GM23338 (cell line): ENCODE measurements at regions not wholly inside any gene's neighbourhood (a gene's known extent, or its start where the extent isn't known, plus 50 kb on each side); places are given as distances from the start of the nearest gene placed in this dataset.

ENCODE experiments used
- EZH2 ChIP-seq: fragments of 200-600 bp; sonication (generic); IDR thresholded peaks from one replicate; pipeline ENCODE4 v1.8.0; 2017; ENCODE audit warnings: antibody characterized with exemption, mild to moderate bottlenecking, low read depth; ENCODE audit not compliant: unreplicated experiment
- EZH2phosphoT487 ChIP-seq: fragments of 200-600 bp; sonication (generic); IDR thresholded peaks from one replicate; pipeline ENCODE4 v1.8.1; 2018; ENCODE audit warnings: antibody characterized with exemption; ENCODE audit not compliant: unreplicated experiment
- TF ChIP-seq, protein P1 (sequence below), 2 experiments: fragments of 200-600 bp in 1 of 2; sonication (generic) in 1 of 2; conservative IDR thresholded peaks; 2 replicates each; pipeline versions ENCODE4 v1.5.1 to v1.6.1; 2016 to 2017; ENCODE audit warnings: antibody characterized with exemption in 2 of 2, low read depth in 2 of 2, mild to moderate bottlenecking in 2 of 2, moderate library complexity in 1 of 2
- TF ChIP-seq, protein P2 (sequence below): IDR thresholded peaks from one replicate; pipeline ENCODE4 v1.6.1; 2018; ENCODE audit warnings: antibody characterized with exemption; ENCODE audit not compliant: unreplicated experiment

DNA sequence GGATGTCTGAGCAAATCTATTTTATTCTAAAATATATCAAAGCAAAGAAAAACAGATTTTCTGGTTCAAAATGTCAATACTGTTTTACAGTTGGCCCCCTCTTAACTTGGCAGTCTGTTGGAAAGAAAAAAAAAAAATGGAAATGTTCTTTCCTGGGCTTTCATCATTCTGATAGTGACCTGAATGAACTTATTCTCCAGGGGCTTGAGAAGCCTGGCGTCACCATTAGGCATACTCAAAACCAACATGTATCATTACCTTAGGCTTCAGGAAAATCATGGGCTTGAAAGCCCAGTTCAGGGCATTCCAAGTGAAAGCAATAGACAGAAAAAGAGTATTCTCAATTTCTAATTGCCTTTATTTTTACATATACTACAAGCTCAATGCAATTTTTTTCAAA is 283.7 kb upstream of the PUM3 start:
- TF ChIP-seq, protein P1, sequence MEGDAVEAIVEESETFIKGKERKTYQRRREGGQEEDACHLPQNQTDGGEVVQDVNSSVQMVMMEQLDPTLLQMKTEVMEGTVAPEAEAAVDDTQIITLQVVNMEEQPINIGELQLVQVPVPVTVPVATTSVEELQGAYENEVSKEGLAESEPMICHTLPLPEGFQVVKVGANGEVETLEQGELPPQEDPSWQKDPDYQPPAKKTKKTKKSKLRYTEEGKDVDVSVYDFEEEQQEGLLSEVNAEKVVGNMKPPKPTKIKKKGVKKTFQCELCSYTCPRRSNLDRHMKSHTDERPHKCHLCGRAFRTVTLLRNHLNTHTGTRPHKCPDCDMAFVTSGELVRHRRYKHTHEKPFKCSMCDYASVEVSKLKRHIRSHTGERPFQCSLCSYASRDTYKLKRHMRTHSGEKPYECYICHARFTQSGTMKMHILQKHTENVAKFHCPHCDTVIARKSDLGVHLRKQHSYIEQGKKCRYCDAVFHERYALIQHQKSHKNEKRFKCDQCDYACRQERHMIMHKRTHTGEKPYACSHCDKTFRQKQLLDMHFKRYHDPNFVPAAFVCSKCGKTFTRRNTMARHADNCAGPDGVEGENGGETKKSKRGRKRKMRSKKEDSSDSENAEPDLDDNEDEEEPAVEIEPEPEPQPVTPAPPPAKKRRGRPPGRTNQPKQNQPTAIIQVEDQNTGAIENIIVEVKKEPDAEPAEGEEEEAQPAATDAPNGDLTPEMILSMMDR (conservative IDR thresholded peaks at IDR 0.05; ENCODE audit: low read depth in 2 of 2) = no peak
- TF ChIP-seq EZH2 = no peak
- TF ChIP-seq EZH2phosphoT487 = no peak
- TF ChIP-seq, protein P2, sequence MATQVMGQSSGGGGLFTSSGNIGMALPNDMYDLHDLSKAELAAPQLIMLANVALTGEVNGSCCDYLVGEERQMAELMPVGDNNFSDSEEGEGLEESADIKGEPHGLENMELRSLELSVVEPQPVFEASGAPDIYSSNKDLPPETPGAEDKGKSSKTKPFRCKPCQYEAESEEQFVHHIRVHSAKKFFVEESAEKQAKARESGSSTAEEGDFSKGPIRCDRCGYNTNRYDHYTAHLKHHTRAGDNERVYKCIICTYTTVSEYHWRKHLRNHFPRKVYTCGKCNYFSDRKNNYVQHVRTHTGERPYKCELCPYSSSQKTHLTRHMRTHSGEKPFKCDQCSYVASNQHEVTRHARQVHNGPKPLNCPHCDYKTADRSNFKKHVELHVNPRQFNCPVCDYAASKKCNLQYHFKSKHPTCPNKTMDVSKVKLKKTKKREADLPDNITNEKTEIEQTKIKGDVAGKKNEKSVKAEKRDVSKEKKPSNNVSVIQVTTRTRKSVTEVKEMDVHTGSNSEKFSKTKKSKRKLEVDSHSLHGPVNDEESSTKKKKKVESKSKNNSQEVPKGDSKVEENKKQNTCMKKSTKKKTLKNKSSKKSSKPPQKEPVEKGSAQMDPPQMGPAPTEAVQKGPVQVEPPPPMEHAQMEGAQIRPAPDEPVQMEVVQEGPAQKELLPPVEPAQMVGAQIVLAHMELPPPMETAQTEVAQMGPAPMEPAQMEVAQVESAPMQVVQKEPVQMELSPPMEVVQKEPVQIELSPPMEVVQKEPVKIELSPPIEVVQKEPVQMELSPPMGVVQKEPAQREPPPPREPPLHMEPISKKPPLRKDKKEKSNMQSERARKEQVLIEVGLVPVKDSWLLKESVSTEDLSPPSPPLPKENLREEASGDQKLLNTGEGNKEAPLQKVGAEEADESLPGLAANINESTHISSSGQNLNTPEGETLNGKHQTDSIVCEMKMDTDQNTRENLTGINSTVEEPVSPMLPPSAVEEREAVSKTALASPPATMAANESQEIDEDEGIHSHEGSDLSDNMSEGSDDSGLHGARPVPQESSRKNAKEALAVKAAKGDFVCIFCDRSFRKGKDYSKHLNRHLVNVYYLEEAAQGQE = no peak
